Prostate gland (tissue), 2 donors: ENCODE measurements at regions not wholly inside any gene's neighbourhood (a gene's known extent, or its start where the extent isn't known, plus 50 kb on each side); places are given as distances from the start of the nearest gene placed in this dataset.

Source experiments
- POLR2A ChIP-seq: fragments of 450-650 bp; IDR thresholded peaks from one replicate; pipeline ENCODE4 v1.6.1; 2016; ENCODE audit warnings: antibody characterized with exemption, mild to moderate bottlenecking
- POLR2AphosphoS5 ChIP-seq: sonication (generic); formaldehyde crosslinking; IDR thresholded peaks from one replicate; pipeline ENCODE4 v1.6.1; 2017; ENCODE audit warnings: antibody characterized with exemption
- TF ChIP-seq, protein P1 (sequence below), 4 experiments: fragments of 200-600 bp in 2 of 4; fragments of 450-650 bp in 2 of 4; sonication (generic) in 2 of 4; IDR thresholded peaks; 1 replicate in 3 of 4; 2 replicates in 1 of 4; pipeline ENCODE4 v1.5.1; 2016 to 2019; ENCODE audit warnings: antibody characterized with exemption in 4 of 4, mild to moderate bottlenecking in 2 of 4, moderate library complexity in 2 of 4

GRCh38 chr14:86640288-86640687 is 1110.3 kb downstream of the FLRT2 start:
- TF ChIP-seq, protein P1, sequence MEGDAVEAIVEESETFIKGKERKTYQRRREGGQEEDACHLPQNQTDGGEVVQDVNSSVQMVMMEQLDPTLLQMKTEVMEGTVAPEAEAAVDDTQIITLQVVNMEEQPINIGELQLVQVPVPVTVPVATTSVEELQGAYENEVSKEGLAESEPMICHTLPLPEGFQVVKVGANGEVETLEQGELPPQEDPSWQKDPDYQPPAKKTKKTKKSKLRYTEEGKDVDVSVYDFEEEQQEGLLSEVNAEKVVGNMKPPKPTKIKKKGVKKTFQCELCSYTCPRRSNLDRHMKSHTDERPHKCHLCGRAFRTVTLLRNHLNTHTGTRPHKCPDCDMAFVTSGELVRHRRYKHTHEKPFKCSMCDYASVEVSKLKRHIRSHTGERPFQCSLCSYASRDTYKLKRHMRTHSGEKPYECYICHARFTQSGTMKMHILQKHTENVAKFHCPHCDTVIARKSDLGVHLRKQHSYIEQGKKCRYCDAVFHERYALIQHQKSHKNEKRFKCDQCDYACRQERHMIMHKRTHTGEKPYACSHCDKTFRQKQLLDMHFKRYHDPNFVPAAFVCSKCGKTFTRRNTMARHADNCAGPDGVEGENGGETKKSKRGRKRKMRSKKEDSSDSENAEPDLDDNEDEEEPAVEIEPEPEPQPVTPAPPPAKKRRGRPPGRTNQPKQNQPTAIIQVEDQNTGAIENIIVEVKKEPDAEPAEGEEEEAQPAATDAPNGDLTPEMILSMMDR (IDR thresholded peaks at IDR 0.05): no peak
- TF ChIP-seq POLR2A: no peak
- TF ChIP-seq POLR2AphosphoS5: no peak
